Fibroblast of skin of left quadriceps (primary cell): ENCODE measurements at regions not wholly inside any gene's neighbourhood (a gene's known extent, or its start where the extent isn't known, plus 50 kb on each side); places are given as distances from the start of the nearest gene placed in this dataset.
"Not testable (repeated sequence)": the region's sequence is repeated elsewhere in the genome, so short reads cannot be mapped to it uniquely, and the experiment has no call there.

ENCODE experiments used
- DNase-seq, 2 experiments: peaks; one replicate each; pipeline ENCODE4 v3.0.0-alpha.2; 2013; ENCODE audit warnings: low read depth in 2 of 2

- no peak for DNase-seq
Observed at GRCh38 chr2:195168369-195168768, 488.7 kb upstream of the SLC39A10 start.

GRCh38 chr2:195164930-195165329 is 492.1 kb upstream of the SLC39A10 start:
- no peak for DNase-seq

- DNase-seq: no peak
Observed at GRCh38 chr2:195162918-195163317, 494.1 kb upstream of the SLC39A10 start.

GRCh38 chr2:195162194-195162593 is 494.8 kb upstream of the SLC39A10 start:
- DNase-seq: no peak

GRCh38 chr2:195160963-195161362 is 496.1 kb upstream of the SLC39A10 start:
- no peak for DNase-seq

- no peak for DNase-seq
Observed at GRCh38 chr2:195151711-195152110, 505.3 kb upstream of the SLC39A10 start.

- DNase-seq: no peak
Observed at GRCh38 chr2:195150819-195151218, 506.2 kb upstream of the SLC39A10 start.

- no peak for DNase-seq
Observed at GRCh38 chr2:195148004-195148403, 509.0 kb upstream of the SLC39A10 start.

- DNase-seq: no peak
Observed at GRCh38 chr2:195146761-195147541, 510.1 kb upstream of the SLC39A10 start.

- DNase-seq: no peak
Observed at GRCh38 chr2:195138435-195138834, 518.6 kb upstream of the SLC39A10 start.

GRCh38 chr2:195125889-195126288 is 531.1 kb upstream of the SLC39A10 start:
- DNase-seq: not testable (repeated sequence)

- no peak for DNase-seq
Observed at GRCh38 chr2:195124391-195125079, 532.5 kb upstream of the SLC39A10 start.

GRCh38 chr2:195122653-195123052 is 534.4 kb upstream of the SLC39A10 start:
- no peak for DNase-seq

- DNase-seq: no peak
Observed at GRCh38 chr2:195121341-195121740, 535.7 kb upstream of the SLC39A10 start.

- no peak for DNase-seq
Observed at GRCh38 chr2:195119231-195119630, 537.8 kb upstream of the SLC39A10 start.

GRCh38 chr2:195118276-195118675 is 538.8 kb upstream of the SLC39A10 start:
- DNase-seq: no peak

GRCh38 chr2:195117011-195117410 is 540.0 kb upstream of the SLC39A10 start:
- no peak for DNase-seq

- DNase-seq: no peak
Observed at GRCh38 chr2:195115738-195116137, 541.3 kb upstream of the SLC39A10 start.

GRCh38 chr2:195108182-195108581 is 548.8 kb upstream of the SLC39A10 start:
- DNase-seq: no peak

- DNase-seq: no peak
Observed at GRCh38 chr2:195106681-195107380, 550.2 kb upstream of the SLC39A10 start.

- DNase-seq: no peak
Observed at GRCh38 chr2:195105581-195105980, 551.4 kb upstream of the SLC39A10 start.

GRCh38 chr2:195094330-195094729 is 562.7 kb upstream of the SLC39A10 start:
- DNase-seq: no peak

- no peak for DNase-seq
Observed at GRCh38 chr2:195092341-195092740, 564.7 kb upstream of the SLC39A10 start.
